ENCODE measurements at regions not wholly inside any gene's neighbourhood (a gene's known extent, or its start where the extent isn't known, plus 50 kb on each side); places are given as distances from the start of the nearest gene placed in this dataset.

- 72 to 80% methylated on average over 1 of the region's 1 CpG for WGBS, 2 donors
Observed at GRCh38 chr4:166277401-166277800, 404.4 kb downstream of the TLL1 start.

GRCh38 chr4:166277853-166278252, 404.8 kb downstream of the TLL1 start:
- 79 to 85% methylated on average over 1 of the region's 1 CpG for WGBS, 2 donors
- H3K36me3 ChIP-seq (ENCODE audit: low read depth, missing control alignments) = no peaks in the 10 kb centered on the region
- TF ChIP-seq POLR2A (IDR thresholded peaks at IDR 0.05) (no peak), CTCF (IDR thresholded peaks at IDR 0.05) (no peak)
- no peak for DNase-seq
- no peak overlapping the region for H3K27ac ChIP-seq
- H3K9me3 ChIP-seq = no peaks in the 10 kb centered on the region
- intact Hi-C loops (cut with DNase I; ENCODE audit: low total_unique reads) = no loop called here
- H3K4me1 ChIP-seq = no peaks in the 10 kb centered on the region
- H3K4me3 ChIP-seq = no peak overlapping the region
- no peaks in the 10 kb centered on the region for H3K27me3 ChIP-seq

More at GRCh38 chr4:166277401-166277800, 404.4 kb downstream of the TLL1 start:
- H3K4me1 ChIP-seq = no peaks in the 10 kb centered on the region
- intact Hi-C loops (cut with DNase I; ENCODE audit: low total_unique reads) = no loop called here
- H3K27ac ChIP-seq = no peak overlapping the region
- no peak overlapping the region for H3K4me3 ChIP-seq
- no peak for DNase-seq
- no peaks in the 10 kb centered on the region for H3K27me3 ChIP-seq
- TF ChIP-seq CTCF (IDR thresholded peaks at IDR 0.05) = no peak
- TF ChIP-seq POLR2A (IDR thresholded peaks at IDR 0.05) = no peak
- no peaks in the 10 kb centered on the region for H3K36me3 ChIP-seq (ENCODE audit: low read depth, missing control alignments)
- no peaks in the 10 kb centered on the region for H3K9me3 ChIP-seq

- H3K4me3 ChIP-seq = no peak overlapping the region
- no peak for DNase-seq
- H3K27ac ChIP-seq = no peak overlapping the region
- no peaks in the 10 kb centered on the region for H3K27me3 ChIP-seq
- intact Hi-C loops (cut with DNase I; ENCODE audit: low total_unique reads) = no loop called here
- no peaks in the 10 kb centered on the region for H3K36me3 ChIP-seq (ENCODE audit: low read depth, missing control alignments)
- TF ChIP-seq POLR2A (IDR thresholded peaks at IDR 0.05) (no peak), CTCF (IDR thresholded peaks at IDR 0.05) (no peak)
- no peaks in the 10 kb centered on the region for H3K9me3 ChIP-seq
- no peaks in the 10 kb centered on the region for H3K4me1 ChIP-seq
Observed at GRCh38 chr4:166279261-166279660, 406.2 kb downstream of the TLL1 start.

GRCh38 chr4:166280642-166281041, 407.6 kb downstream of the TLL1 start:
- Histone ChIP-seq H3K4me1 (no peaks in the 10 kb centered on the region), H3K36me3 (ENCODE audit: low read depth, missing control alignments) (no peaks in the 10 kb centered on the region), H3K27me3 (no peaks in the 10 kb centered on the region), H3K27ac (no peak overlapping the region), H3K4me3 (no peak overlapping the region), H3K9me3 (no peaks in the 10 kb centered on the region)
- TF ChIP-seq CTCF (IDR thresholded peaks at IDR 0.05) = no peak
- TF ChIP-seq POLR2A (IDR thresholded peaks at IDR 0.05) = no peak
- intact Hi-C loops (cut with DNase I; ENCODE audit: low total_unique reads) = no loop called here
- no peak for DNase-seq
- WGBS, 2 donors = 69 to 75% methylated on average over 1 of the region's 1 CpG

GRCh38 chr4:166282081-166282770, 409.2 kb downstream of the TLL1 start:
- no peak overlapping the region for H3K4me3 ChIP-seq
- H3K4me1 ChIP-seq = no peaks in the 10 kb centered on the region
- H3K27me3 ChIP-seq = no peaks in the 10 kb centered on the region
- WGBS, 2 donors = 0% methylated on average over 1 of the region's 1 CpG
- no peaks in the 10 kb centered on the region for H3K9me3 ChIP-seq
- no peaks in the 10 kb centered on the region for H3K36me3 ChIP-seq (ENCODE audit: low read depth, missing control alignments)
- intact Hi-C loops (cut with DNase I; ENCODE audit: low total_unique reads) = no loop called here
- TF ChIP-seq CTCF (IDR thresholded peaks at IDR 0.05) (no peak), POLR2A (IDR thresholded peaks at IDR 0.05) (no peak)
- DNase-seq = no peak
- no peak overlapping the region for H3K27ac ChIP-seq

All from testis (tissue), 2 donors.